GM13977 (cell line): ENCODE measurements at regions not wholly inside any gene's neighbourhood (a gene's known extent, or its start where the extent isn't known, plus 50 kb on each side); places are given as distances from the start of the nearest gene placed in this dataset.

ENCODE experiments used
- DNase-seq: peaks from one replicate; pipeline ENCODE4 v3.0.0; 2012; ENCODE audit warnings: low spot score
- CTCF ChIP-seq: IDR thresholded peaks from 2 replicates; pipeline ENCODE4 v1.5.1; 2012; ENCODE audit warnings: mild to moderate bottlenecking, control low read depth; ENCODE audit not compliant: insufficient read depth; ENCODE audit errors: extremely low read depth, missing control alignments
- in situ Hi-C: fragments of 300-500 bp; cut with MboI; formaldehyde crosslinking; loops from one replicate; pipeline ENCODE4 v1.12.0; 2022; ENCODE audit warnings: low sequenced_read_pairs, low pct_unique_long_range_greater_than_20kb, mixed read lengths, inconsistent platforms; ENCODE audit not compliant: unreplicated experiment

- in situ Hi-C loops: no loop called here
- TF ChIP-seq CTCF: no peak
- no peak for DNase-seq
Measured at GRCh38 chr2:78020491-78020890, 498.3 kb upstream of the LRRTM4 start.

- DNase-seq: no peak
- no peak for TF ChIP-seq CTCF
- in situ Hi-C loops: no loop called here
Measured at GRCh38 chr2:78023356-78023755, 501.2 kb upstream of the LRRTM4 start.

- in situ Hi-C loops: no loop called here
- DNase-seq: no peak
- no peak for TF ChIP-seq CTCF
Measured at GRCh38 chr2:78024996-78025395, 502.8 kb upstream of the LRRTM4 start.

- TF ChIP-seq CTCF: no peak
- no peak for DNase-seq
- in situ Hi-C loops: no loop called here
Measured at GRCh38 chr2:78029392-78029995, 507.3 kb upstream of the LRRTM4 start.

GRCh38 chr2:78034706-78035105 is 512.5 kb upstream of the LRRTM4 start:
- in situ Hi-C loops: no loop called here
- DNase-seq: no peak
- TF ChIP-seq CTCF: no peak

- no peak for DNase-seq
- in situ Hi-C loops: no loop called here
- no peak for TF ChIP-seq CTCF
Measured at GRCh38 chr2:78035804-78036203, 513.6 kb upstream of the LRRTM4 start.

GRCh38 chr2:78051480-78051879 is 529.3 kb upstream of the LRRTM4 start:
- in situ Hi-C loops: no loop called here
- TF ChIP-seq CTCF: no peak
- DNase-seq: no peak
